ENCODE measurements at regions not wholly inside any gene's neighbourhood (a gene's known extent, or its start where the extent isn't known, plus 50 kb on each side); places are given as distances from the start of the nearest gene placed in this dataset.

DNA sequence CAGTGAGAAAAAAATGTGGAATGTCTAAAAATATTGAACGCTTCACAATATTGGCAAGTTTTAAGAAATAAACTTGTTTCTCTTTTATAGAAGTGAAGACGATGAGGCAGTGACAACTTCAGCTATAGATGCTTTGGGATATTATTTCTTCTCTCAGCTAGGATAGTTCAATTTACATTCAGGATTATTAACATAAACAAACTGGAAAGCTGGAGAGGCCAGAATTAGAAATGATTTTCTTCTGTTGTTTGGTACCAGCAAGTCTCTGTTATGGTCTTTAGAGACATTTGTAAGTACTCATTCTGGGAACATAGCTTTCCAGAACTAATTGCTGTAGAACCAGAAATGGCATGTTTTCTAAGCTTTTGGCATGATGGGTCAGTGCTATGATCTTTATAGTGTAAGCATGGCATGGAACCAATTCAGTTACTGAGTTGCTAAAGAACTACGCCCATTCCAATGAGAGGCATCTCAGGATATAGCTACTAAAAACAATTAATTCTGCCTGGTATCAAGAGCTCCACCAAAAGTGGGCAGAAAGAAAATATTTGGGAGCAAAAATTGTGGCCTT, 599.5 kb upstream of the B3GALT2 start:
- DNase-seq (no peak), ATAC-seq (no peak)
- Histone ChIP-seq H3K36me3 (no peaks in the 10 kb centered on the region), H3K4me1 (no peaks in the 10 kb centered on the region), H3K9me3 (no peaks in the 10 kb centered on the region), H3K27me3 (no peaks in the 10 kb centered on the region), H3K4me3 (no peak overlapping the region), H3K27ac (no peak overlapping the region)
- 82 to 89% (median 86%) methylated on average over 3 of the region's 3 CpGs for WGBS, 4 donors
- TF ChIP-seq, protein P1, sequence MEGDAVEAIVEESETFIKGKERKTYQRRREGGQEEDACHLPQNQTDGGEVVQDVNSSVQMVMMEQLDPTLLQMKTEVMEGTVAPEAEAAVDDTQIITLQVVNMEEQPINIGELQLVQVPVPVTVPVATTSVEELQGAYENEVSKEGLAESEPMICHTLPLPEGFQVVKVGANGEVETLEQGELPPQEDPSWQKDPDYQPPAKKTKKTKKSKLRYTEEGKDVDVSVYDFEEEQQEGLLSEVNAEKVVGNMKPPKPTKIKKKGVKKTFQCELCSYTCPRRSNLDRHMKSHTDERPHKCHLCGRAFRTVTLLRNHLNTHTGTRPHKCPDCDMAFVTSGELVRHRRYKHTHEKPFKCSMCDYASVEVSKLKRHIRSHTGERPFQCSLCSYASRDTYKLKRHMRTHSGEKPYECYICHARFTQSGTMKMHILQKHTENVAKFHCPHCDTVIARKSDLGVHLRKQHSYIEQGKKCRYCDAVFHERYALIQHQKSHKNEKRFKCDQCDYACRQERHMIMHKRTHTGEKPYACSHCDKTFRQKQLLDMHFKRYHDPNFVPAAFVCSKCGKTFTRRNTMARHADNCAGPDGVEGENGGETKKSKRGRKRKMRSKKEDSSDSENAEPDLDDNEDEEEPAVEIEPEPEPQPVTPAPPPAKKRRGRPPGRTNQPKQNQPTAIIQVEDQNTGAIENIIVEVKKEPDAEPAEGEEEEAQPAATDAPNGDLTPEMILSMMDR (IDR thresholded peaks at IDR 0.05): no peak
- no peak for TF ChIP-seq POLR2A (IDR thresholded peaks at IDR 0.05)
- intact Hi-C loops (cut with DNase I): no loop called here

DNA sequence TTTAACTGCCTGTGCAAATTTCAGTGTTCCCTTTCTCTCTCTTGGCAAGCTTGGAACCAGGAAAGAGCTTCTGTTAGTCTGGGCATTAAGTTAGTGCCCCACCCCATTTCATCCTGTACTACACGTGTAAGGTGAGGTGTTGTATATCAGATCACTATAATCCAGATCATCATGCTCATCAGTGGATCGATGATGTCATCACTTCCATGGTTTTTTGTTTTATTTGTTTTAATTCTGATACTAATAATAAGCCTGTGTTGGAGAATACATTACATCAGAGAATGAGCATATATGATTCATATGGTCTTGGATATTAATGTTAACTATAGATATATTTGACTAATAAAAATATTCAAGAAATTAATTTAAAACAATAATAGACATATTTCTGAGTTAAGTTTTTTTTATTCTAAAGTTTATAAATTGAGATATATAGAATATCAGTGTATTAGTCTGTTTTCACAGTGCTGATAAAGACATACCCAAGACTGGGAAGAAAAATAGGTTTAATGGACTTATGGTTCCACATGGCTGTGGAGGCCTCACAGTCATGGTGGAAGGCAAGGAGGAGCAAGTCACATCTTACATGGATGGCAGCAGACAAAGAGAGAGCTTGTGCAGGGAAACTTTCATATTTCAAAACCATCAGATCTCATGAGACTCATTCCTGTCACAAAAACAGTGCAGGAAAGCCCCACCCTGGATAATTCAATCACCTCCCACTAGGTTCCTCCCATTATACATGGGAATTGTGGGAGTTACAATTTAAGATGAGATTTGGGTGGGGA, 588.3 kb upstream of the B3GALT2 start:
- H3K27me3 ChIP-seq: no peaks in the 10 kb centered on the region
- H3K27ac ChIP-seq: no peak overlapping the region
- no peak overlapping the region for H3K4me3 ChIP-seq
- intact Hi-C loops (cut with DNase I): no loop called here
- peaks cover 0 to 6% (median 0%) of the 10 kb centered on the region in 12 donors for H3K9me3 ChIP-seq
- ATAC-seq (no peak), DNase-seq (no peak)
- no peak for TF ChIP-seq POLR2A (IDR thresholded peaks at IDR 0.05)
- TF ChIP-seq, protein P1 (IDR thresholded peaks at IDR 0.05): no peak
- no peaks in the 10 kb centered on the region for H3K36me3 ChIP-seq
- 84 to 97% (median 85%) methylated on average over 2 of the region's 2 CpGs for WGBS, 4 donors
- H3K4me1 ChIP-seq: no peaks in the 10 kb centered on the region

DNA sequence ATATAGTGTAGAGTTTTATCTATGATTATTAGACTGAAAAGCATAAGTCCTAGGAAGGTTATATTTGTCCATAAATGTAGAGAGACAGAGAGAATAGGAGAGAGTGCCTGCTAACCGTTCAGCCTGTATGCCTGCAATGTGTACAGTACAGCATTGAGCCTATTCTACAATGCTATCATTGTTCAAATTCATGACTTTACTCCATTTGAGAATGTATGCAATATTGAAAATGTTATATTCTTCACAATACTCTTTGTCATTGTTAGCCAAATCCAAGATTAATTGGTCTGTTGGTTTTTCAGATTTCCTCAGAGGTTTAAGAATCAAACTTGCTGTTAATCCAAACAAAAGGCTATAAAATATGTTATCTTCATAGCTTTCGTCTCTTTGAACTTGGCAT, 585.2 kb upstream of the B3GALT2 start:
- ATAC-seq (no peak), DNase-seq (no peak)
- intact Hi-C loops (cut with DNase I): no loop called here
- peaks cover 0 to 7% (median 0%) of the 10 kb centered on the region in 12 donors for H3K4me1 ChIP-seq
- WGBS, 4 donors: 71 to 85% (median 81%) methylated on average over 2 of the region's 2 CpGs
- TF ChIP-seq POLR2A (IDR thresholded peaks at IDR 0.05): no peak
- TF ChIP-seq, protein P1 (IDR thresholded peaks at IDR 0.05): no peak
- H3K27ac ChIP-seq: no peak overlapping the region
- no peaks in the 10 kb centered on the region for H3K27me3 ChIP-seq
- no peak overlapping the region for H3K4me3 ChIP-seq
- no peaks in the 10 kb centered on the region for H3K36me3 ChIP-seq
- peaks cover 0 to 6% (median 0%) of the 10 kb centered on the region in 12 donors for H3K9me3 ChIP-seq

DNA sequence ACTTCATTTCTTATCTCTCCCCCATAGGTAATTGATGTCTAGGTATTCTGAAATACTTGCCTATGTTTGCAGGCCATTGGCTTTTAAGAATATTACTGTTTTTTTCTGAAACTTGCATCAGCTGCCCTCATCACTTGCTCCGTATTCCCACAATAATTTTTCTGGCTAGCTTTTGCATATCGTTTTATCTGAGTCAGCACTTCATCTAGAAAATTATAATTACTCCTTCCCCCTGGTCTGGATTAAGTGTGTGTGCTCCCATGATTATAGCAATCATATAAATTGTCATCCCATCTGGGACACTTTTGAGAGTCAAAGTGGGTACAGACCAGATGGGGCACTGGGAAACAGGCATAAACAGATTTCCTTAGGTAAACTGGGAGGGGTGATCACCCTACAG, 583.2 kb upstream of the B3GALT2 start:
- 85 to 93% (median 90%) methylated on average over 2 of the region's 2 CpGs for WGBS, 4 donors
- ATAC-seq: no peak
- intact Hi-C loops (cut with DNase I): no loop called here

More for the DNA sequence above, 583.2 kb upstream of the B3GALT2 start:
- no peak for DNase-seq
- H3K4me1 ChIP-seq: peaks cover 0 to 7% (median 0%) of the 10 kb centered on the region in 12 donors
- H3K27ac ChIP-seq: no peak overlapping the region
- no peaks in the 10 kb centered on the region for H3K9me3 ChIP-seq
- TF ChIP-seq, protein P1 (IDR thresholded peaks at IDR 0.05): no peak
- no peak for TF ChIP-seq POLR2A (IDR thresholded peaks at IDR 0.05)
- no peaks in the 10 kb centered on the region for H3K36me3 ChIP-seq
- H3K4me3 ChIP-seq: no peak overlapping the region
- H3K27me3 ChIP-seq: no peaks in the 10 kb centered on the region

All from heart left ventricle (tissue), 16 donors.